NB4 (cell line): ENCODE measurements at regions not wholly inside any gene's neighbourhood (a gene's known extent, or its start where the extent isn't known, plus 50 kb on each side); places are given as distances from the start of the nearest gene placed in this dataset.

Experiments used
- CTCF ChIP-seq: IDR thresholded peaks from one replicate; pipeline ENCODE4 v1.5.1; 2012; ENCODE audit warnings: low read depth, low read length
- MAX ChIP-seq: IDR thresholded peaks from 2 replicates; pipeline ENCODE4 v1.6.1; 2011; ENCODE audit warnings: low read depth, low read length

DNA sequence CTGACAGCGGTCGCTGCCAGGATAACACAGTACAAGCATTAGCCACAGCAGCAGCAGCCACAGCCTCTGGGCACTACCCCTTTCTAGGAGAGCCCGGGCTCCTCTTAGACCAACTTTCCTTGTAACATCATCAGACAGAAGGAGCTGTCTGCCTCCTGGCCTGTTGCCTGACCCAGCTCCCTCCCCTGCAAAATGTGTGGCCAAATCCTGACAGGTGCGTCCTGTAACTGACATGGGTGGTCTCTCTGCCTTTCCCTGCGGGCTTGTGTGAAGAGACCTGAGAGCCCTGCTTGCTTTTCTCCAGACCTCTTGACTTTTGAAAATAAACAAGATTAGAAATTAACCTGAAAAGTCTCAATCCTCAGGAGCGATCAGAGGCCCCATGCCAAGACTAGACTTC is 824.9 kb downstream of the RAPGEF2 start:
- TF ChIP-seq CTCF (no peak), MAX (no peak)
